ENCODE measurements at regions not wholly inside any gene's neighbourhood (a gene's known extent, or its start where the extent isn't known, plus 50 kb on each side); places are given as distances from the start of the nearest gene placed in this dataset.

DNA sequence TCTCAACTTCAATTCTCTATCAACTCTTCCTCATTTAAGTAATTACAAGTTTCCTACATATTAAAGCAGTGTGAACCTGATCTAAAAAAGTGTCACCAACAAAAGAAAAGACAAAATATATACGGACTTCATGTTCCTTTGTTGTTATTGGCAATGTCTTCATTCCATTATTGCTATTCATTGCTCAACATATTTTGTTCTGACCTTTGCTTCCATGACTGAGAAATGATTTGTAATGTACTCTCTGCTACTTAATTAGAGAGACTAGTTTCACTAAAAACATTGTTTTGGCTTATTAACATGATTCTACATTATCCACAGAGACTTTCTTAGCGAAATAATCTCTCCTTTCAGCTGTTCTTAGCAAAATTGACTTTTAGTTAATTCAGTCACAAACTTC lies 657.2 kb upstream of the ROBO1 start:
- Histone ChIP-seq H3K4me1 (no peaks in the 10 kb centered on the region), H3K9me3 (no peaks in the 10 kb centered on the region), H3K27me3 (no peaks in the 10 kb centered on the region), H3K4me3 (no peak overlapping the region), H3K27ac (replicated peaks in 1 of 4) (no peak overlapping the region), H3K36me3 (no peaks in the 10 kb centered on the region)
- TF ChIP-seq, protein P1, sequence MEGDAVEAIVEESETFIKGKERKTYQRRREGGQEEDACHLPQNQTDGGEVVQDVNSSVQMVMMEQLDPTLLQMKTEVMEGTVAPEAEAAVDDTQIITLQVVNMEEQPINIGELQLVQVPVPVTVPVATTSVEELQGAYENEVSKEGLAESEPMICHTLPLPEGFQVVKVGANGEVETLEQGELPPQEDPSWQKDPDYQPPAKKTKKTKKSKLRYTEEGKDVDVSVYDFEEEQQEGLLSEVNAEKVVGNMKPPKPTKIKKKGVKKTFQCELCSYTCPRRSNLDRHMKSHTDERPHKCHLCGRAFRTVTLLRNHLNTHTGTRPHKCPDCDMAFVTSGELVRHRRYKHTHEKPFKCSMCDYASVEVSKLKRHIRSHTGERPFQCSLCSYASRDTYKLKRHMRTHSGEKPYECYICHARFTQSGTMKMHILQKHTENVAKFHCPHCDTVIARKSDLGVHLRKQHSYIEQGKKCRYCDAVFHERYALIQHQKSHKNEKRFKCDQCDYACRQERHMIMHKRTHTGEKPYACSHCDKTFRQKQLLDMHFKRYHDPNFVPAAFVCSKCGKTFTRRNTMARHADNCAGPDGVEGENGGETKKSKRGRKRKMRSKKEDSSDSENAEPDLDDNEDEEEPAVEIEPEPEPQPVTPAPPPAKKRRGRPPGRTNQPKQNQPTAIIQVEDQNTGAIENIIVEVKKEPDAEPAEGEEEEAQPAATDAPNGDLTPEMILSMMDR (IDR thresholded peaks at IDR 0.05), result no peak
- no peak for TF ChIP-seq EP300 (IDR thresholded peaks at IDR 0.05)
- no peak for TF ChIP-seq POLR2AphosphoS5 (IDR thresholded peaks at IDR 0.05)
- TF ChIP-seq POLR2A (IDR thresholded peaks at IDR 0.05; ENCODE audit: low read depth), result no peak
- 34% methylated on average over 2 of the region's 2 CpGs for WGBS
- intact Hi-C loops (cut with DNase I), result no loop called here
- no peak for DNase-seq (ENCODE audit: extremely low spot score)

DNA sequence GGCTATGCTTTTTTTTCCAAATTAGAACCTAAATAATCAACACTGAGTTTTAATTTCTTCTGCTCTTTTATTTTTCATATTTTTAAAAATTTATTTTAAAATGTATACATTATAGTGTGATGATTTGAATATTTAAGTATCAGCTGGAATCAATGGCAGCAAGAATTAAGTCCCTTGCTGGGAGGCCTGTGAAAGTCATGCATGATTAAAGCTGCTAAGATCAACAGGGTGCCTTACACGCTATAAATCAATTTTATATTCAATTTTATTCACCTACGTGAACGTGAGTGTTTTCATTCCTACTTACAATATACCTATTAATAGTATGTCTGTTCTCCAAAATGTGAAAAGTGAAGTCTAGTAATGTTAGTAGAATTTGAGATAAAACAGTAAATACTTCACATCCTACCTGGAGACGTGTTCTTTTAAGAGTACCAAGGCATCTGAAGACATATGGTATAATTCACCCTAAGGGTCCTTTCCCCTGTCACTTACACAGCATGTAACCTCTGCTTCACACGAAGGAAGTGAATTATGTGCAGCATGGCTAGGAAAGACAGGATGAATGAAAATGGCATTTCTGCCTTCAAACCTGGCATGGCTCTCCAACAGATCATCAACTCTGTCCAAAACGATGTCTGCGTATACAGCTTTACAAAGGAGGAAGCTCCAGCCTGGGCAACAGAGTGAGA lies 640.4 kb upstream of the ROBO1 start:
- intact Hi-C loops (cut with DNase I), result no loop called here
- 51% methylated on average over 7 of the region's 7 CpGs for WGBS
- TF ChIP-seq, protein P1 (IDR thresholded peaks at IDR 0.05), result no peak
- no peak for TF ChIP-seq POLR2A (IDR thresholded peaks at IDR 0.05; ENCODE audit: low read depth)
- no peak for TF ChIP-seq POLR2AphosphoS5 (IDR thresholded peaks at IDR 0.05)
- TF ChIP-seq EP300 (IDR thresholded peaks at IDR 0.05), result no peak

DNA sequence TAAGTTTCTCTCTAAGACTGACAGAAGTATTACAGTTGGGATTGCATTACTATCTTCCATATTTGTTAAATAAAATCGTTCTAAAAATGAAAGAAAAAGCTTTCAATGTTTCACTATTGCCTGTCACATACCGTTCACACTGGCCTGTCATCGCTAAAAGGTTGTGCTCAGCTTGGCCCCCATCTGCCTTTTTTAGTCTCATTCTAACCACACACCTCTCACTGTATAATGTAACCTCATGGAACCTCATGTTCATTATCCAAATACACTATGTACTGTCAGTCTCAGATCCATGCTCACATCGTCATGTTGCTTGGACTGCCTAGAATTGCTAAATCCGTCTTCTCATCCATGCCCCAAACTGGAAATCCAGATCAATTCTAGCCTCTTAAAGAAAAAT lies 637.8 kb upstream of the ROBO1 start:
- Histone ChIP-seq H3K9me3 (no peaks in the 10 kb centered on the region), H3K4me3 (no peak overlapping the region), H3K4me1 (no peaks in the 10 kb centered on the region), H3K36me3 (no peaks in the 10 kb centered on the region), H3K27me3 (no peaks in the 10 kb centered on the region), H3K27ac (replicated peaks in 1 of 4) (no peak overlapping the region)
- intact Hi-C loops (cut with DNase I), result no loop called here
- 87% methylated on average over 5 of the region's 5 CpGs for WGBS
- DNase-seq (ENCODE audit: extremely low spot score), result no peak
- TF ChIP-seq, protein P1 (IDR thresholded peaks at IDR 0.05), result no peak
- TF ChIP-seq POLR2A (IDR thresholded peaks at IDR 0.05; ENCODE audit: low read depth), result no peak
- TF ChIP-seq POLR2AphosphoS5 (IDR thresholded peaks at IDR 0.05), result no peak
- no peak for TF ChIP-seq EP300 (IDR thresholded peaks at IDR 0.05)

More for the DNA sequence above, 640.4 kb upstream of the ROBO1 start:
- no peaks in the 10 kb centered on the region for H3K9me3 ChIP-seq
- no peak overlapping the region for H3K27ac ChIP-seq (replicated peaks in 1 of 4)
- no peak for DNase-seq (ENCODE audit: extremely low spot score)
- no peak overlapping the region for H3K4me3 ChIP-seq
- no peaks in the 10 kb centered on the region for H3K36me3 ChIP-seq
- no peaks in the 10 kb centered on the region for H3K27me3 ChIP-seq
- H3K4me1 ChIP-seq, result no peaks in the 10 kb centered on the region

DNA sequence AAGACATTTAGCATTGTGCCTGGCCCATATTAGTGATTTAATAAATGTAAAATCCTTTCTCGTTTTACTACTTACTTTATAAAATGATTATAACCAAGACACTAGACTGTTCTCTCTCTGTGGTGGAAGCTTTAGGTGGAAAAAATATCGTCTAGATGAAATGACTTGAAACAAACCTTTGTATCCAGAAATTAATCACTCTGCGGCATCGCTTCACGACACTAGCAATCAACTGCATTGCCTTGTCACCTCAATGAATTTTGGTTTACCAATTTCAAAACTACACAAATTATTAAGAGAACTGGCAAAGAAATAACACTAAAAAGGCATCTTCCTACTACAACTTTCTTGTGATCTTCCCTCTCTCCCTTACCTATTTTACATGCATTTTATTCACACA lies 627.2 kb upstream of the ROBO1 start:
- WGBS, result 86% methylated on average over 5 of the region's 5 CpGs
- DNase-seq (ENCODE audit: extremely low spot score), result no peak
- H3K9me3 ChIP-seq, result no peaks in the 10 kb centered on the region
- no peak overlapping the region for H3K4me3 ChIP-seq
- no peaks in the 10 kb centered on the region for H3K4me1 ChIP-seq
- no peaks in the 10 kb centered on the region for H3K36me3 ChIP-seq
- TF ChIP-seq, protein P1 (IDR thresholded peaks at IDR 0.05), result no peak
- TF ChIP-seq EP300 (IDR thresholded peaks at IDR 0.05) (no peak), POLR2AphosphoS5 (IDR thresholded peaks at IDR 0.05) (no peak)
- H3K27me3 ChIP-seq, result no peaks in the 10 kb centered on the region
- no peak overlapping the region for H3K27ac ChIP-seq (replicated peaks in 1 of 4)
- intact Hi-C loops (cut with DNase I), result no loop called here

DNA sequence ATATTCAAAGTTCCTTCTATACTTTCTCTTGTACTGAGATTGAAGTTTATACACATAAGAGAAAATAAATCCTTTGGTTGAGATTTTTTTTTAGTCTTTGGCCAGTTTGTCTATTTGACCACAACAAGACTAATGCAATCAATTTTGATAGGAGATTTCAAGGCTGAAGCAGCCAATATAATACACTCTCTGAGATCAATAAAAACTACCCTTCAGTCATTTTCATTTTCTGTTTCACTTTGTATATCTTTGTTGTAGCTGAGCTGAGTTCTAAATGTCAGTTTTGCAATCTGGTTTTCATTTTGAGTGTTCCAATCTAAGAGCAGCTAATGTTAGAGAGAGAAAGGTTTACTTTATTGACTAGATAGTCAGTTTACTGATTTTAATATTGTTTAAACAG lies 623.8 kb upstream of the ROBO1 start:
- Histone ChIP-seq H3K4me1 (no peaks in the 10 kb centered on the region), H3K9me3 (peaks cover 0 to 7% (median 2%) of the 10 kb centered on the region in 4 donors), H3K4me3 (no peak overlapping the region), H3K27me3 (no peaks in the 10 kb centered on the region), H3K36me3 (no peaks in the 10 kb centered on the region), H3K27ac (replicated peaks in 1 of 4) (no peak overlapping the region)
- intact Hi-C loops (cut with DNase I), result no loop called here
- TF ChIP-seq POLR2AphosphoS5 (IDR thresholded peaks at IDR 0.05) (no peak), EP300 (IDR thresholded peaks at IDR 0.05) (no peak), POLR2A (IDR thresholded peaks at IDR 0.05; ENCODE audit: low read depth) (no peak)
- TF ChIP-seq, protein P1 (IDR thresholded peaks at IDR 0.05), result no peak
- no peak for DNase-seq (ENCODE audit: extremely low spot score)

All from esophagus muscularis mucosa (tissue), 4 donors.